ENCODE measurements at regions not wholly inside any gene's neighbourhood (a gene's known extent, or its start where the extent isn't known, plus 50 kb on each side); places are given as distances from the start of the nearest gene placed in this dataset.

DNA sequence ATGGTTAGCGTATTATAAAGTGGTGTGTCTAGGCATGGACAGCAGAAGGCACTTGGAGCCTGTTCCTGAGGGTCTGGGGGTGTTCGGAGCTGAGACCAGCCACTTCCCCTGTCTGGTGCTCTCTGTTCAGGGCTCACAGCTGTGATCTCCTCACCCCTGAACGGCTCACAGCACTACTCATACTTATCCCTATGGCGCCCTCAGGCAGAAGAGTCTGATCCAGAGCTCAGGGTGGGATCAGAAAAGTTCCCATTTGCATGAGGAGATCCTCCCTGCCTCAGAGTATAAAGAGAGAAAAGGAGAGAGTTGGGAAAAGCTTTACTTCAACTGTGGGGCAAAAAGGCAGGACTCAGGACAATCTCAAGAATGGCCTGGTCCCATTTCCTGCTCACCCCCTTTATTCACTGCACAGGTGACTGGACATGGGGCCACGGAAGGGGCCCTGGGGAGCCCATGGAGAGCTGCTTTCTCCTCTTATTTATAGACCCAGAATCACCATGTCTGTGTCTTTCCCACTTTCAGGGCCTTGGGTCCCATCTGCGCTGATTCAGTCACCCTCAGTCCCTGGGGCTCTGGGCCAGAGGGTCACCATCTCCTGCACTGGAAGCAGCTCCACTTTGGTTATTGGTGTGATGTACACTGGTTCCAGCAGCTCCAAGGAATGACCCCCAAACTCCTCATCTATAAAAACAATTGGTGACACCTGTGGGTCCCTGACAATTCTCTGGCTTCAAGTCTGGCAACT lies 97.0 kb upstream of the TOP3B start:
- H3K4me3 Mint-ChIP-seq = no peak overlapping the region
- H3K27ac Mint-ChIP-seq = no peak overlapping the region
- peaks cover 31% of the 10 kb centered on the region for H3K27me3 Mint-ChIP-seq
- DNase-seq = no peak
- ATAC-seq = no peak
- no peaks in the 10 kb centered on the region for H3K4me1 Mint-ChIP-seq
- H3K9me3 Mint-ChIP-seq = no peaks in the 10 kb centered on the region
- H3K36me3 Mint-ChIP-seq (ENCODE audit: low read depth) = no peaks in the 10 kb centered on the region

GRCh38 chr22:22078329-22078728 lies 95.7 kb upstream of the TOP3B start:
- H3K27me3 Mint-ChIP-seq = peaks cover 31% of the 10 kb centered on the region
- ATAC-seq = no peak

GRCh38 chr22:22076932-22077703 lies 94.5 kb upstream of the TOP3B start:
- Mint-ChIP-seq H3K27me3 (peaks cover 23% of the 10 kb centered on the region), H3K9me3 (no peaks in the 10 kb centered on the region), H3K4me3 (no peak overlapping the region), H3K4me1 (no peaks in the 10 kb centered on the region), H3K27ac (no peak overlapping the region), H3K36me3 (ENCODE audit: low read depth) (no peaks in the 10 kb centered on the region)
- ATAC-seq (no peak), DNase-seq (no peak)

More at GRCh38 chr22:22078329-22078728, 95.7 kb upstream of the TOP3B start:
- Mint-ChIP-seq H3K9me3 (no peaks in the 10 kb centered on the region), H3K27ac (no peak overlapping the region), H3K4me3 (no peak overlapping the region), H3K36me3 (ENCODE audit: low read depth) (no peaks in the 10 kb centered on the region), H3K4me1 (no peaks in the 10 kb centered on the region)
- DNase-seq = no peak

- Mint-ChIP-seq H3K27ac (no peak overlapping the region), H3K4me1 (no peaks in the 10 kb centered on the region), H3K9me3 (no peaks in the 10 kb centered on the region), H3K4me3 (no peak overlapping the region), H3K27me3 (peaks cover 16% of the 10 kb centered on the region), H3K36me3 (ENCODE audit: low read depth) (no peaks in the 10 kb centered on the region)
- DNase-seq (no peak), ATAC-seq (no peak)
Observed at GRCh38 chr22:22076361-22076760, 93.8 kb upstream of the TOP3B start.

- no peak overlapping the region for H3K4me3 Mint-ChIP-seq
- no peak overlapping the region for H3K27ac Mint-ChIP-seq
- ATAC-seq = no peak
- H3K36me3 Mint-ChIP-seq (ENCODE audit: low read depth) = no peaks in the 10 kb centered on the region
- DNase-seq = no peak
- peaks cover 11% of the 10 kb centered on the region for H3K27me3 Mint-ChIP-seq
- H3K9me3 Mint-ChIP-seq = no peaks in the 10 kb centered on the region
- no peaks in the 10 kb centered on the region for H3K4me1 Mint-ChIP-seq
Observed at GRCh38 chr22:22075382-22076163, 93.0 kb upstream of the TOP3B start.

DNA sequence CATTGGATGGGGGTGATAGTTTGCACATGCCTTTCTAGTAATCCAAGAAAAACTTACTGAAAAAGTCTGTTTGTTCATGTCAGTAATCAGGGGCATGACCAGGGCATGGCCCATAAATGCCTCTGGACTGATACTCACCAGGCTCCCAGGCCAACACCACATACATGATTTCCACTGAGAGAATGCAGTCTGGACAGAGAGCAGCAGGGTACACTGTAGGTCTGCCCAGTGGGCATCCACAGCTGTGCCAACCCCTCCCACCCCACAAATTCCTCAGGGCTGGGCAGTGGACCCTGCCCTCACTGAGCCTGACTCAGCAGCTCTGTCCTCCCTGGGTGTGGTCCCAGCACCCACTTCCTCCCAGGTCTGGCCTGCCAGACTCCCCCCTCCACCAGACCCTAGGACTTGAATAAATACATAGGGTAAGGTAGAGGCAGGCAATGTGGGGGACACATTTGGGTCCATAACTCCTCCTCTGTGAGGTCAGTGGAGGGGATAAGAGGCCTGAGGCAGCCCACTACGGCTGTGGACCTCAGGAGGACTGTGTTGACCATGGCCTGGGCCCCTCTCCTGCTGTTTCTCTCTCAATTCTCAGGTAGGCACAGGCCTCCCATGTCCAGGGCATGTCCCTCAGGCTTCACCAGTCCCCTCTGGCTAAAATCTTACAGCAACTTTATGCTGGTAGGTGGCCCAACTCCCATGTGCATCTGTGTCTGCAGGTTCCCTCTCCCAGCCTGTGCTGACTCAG lies 92.2 kb upstream of the TOP3B start:
- no peak overlapping the region for H3K4me3 Mint-ChIP-seq
- H3K9me3 Mint-ChIP-seq = no peaks in the 10 kb centered on the region
- peaks cover 10% of the 10 kb centered on the region for H3K27me3 Mint-ChIP-seq
- no peaks in the 10 kb centered on the region for H3K4me1 Mint-ChIP-seq
- no peak for ATAC-seq
- no peak overlapping the region for H3K27ac Mint-ChIP-seq
- no peak for DNase-seq
- no peaks in the 10 kb centered on the region for H3K36me3 Mint-ChIP-seq (ENCODE audit: low read depth)

DNA sequence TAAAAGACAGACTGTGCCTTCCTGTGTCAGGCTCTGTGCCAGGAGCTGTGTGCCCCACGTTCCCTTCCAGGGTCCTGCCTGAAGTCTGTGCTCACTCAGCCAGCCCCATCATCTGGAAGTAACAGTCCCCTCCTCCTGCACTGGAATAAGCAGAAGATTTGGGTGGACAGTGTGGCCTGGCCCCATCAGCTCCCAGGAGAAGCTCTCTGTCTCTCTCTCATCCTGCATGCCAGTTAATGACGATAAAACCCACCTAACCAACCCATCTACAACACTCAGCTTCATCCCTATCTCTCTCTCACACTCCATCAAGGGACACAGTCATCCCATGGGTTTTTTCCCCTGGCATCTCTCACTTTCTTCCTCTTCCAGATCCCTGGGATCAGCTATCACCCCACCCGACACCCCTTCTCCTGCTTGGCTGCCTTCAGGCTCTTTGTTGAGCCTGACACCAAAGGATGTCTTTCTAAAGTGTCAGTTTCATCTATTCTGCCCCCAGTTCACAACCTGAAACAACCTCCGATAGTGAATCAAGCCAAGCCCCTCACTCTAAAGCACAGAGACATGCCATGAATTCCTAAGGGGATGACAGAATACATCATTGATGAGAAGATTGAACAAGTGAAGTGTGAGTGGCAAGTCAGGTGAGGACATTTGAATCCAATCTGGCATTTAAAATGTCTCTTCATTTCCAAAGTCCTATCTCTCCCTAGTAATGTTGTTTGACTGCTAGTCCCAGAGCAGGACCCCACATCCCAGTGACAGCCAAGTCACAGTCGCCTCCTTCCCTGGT lies 91.4 kb upstream of the TOP3B start:
- no peak overlapping the region for H3K4me3 Mint-ChIP-seq
- ATAC-seq = no peak
- no peaks in the 10 kb centered on the region for H3K4me1 Mint-ChIP-seq
- H3K9me3 Mint-ChIP-seq = no peaks in the 10 kb centered on the region
- no peak overlapping the region for H3K27ac Mint-ChIP-seq
- DNase-seq = no peak
- H3K27me3 Mint-ChIP-seq = peaks cover 10% of the 10 kb centered on the region
- H3K36me3 Mint-ChIP-seq (ENCODE audit: low read depth) = no peaks in the 10 kb centered on the region

GRCh38 chr22:22072169-22072836 lies 89.7 kb upstream of the TOP3B start:
- peaks cover 6% of the 10 kb centered on the region for H3K27me3 Mint-ChIP-seq
- no peaks in the 10 kb centered on the region for H3K4me1 Mint-ChIP-seq
- no peaks in the 10 kb centered on the region for H3K36me3 Mint-ChIP-seq (ENCODE audit: low read depth)
- ATAC-seq (no peak), DNase-seq (no peak)
- no peak overlapping the region for H3K27ac Mint-ChIP-seq
- H3K9me3 Mint-ChIP-seq = no peaks in the 10 kb centered on the region
- no peak overlapping the region for H3K4me3 Mint-ChIP-seq

- Mint-ChIP-seq H3K4me1 (no peaks in the 10 kb centered on the region), H3K27me3 (peaks cover 6% of the 10 kb centered on the region), H3K36me3 (ENCODE audit: low read depth) (no peaks in the 10 kb centered on the region), H3K4me3 (no peak overlapping the region), H3K9me3 (no peaks in the 10 kb centered on the region), H3K27ac (no peak overlapping the region)
- ATAC-seq = no peak
- no peak for DNase-seq
Observed at GRCh38 chr22:22071455-22071854, 88.9 kb upstream of the TOP3B start.

DNA sequence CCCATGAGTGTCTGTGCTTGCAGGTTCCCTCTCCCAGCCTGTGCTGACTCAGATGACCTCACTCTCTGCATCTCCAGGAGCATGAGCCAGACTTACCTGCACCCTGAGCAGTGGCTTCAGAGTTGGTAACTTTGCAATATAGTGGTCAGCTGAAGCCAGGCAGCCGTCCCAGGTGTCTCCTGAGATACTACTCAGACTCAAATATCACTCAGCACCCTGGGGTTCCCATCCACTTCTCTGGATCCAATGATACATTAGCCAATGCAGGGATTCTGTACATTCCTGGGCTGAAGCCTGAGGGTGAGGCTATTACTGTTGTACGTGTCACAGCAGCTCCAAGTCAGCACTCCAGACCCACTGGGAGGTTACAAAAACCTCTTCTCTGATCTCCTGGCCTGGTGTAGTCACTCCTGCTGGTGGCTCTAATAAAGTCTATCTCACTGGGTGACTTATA lies 87.8 kb upstream of the TOP3B start:
- DNase-seq (no peak), ATAC-seq (no peak)
- Mint-ChIP-seq H3K27me3 (peaks cover 8% of the 10 kb centered on the region), H3K4me3 (no peak overlapping the region), H3K27ac (no peak overlapping the region), H3K36me3 (ENCODE audit: low read depth) (no peaks in the 10 kb centered on the region), H3K4me1 (no peaks in the 10 kb centered on the region), H3K9me3 (no peaks in the 10 kb centered on the region)

- peaks cover 4% of the 10 kb centered on the region for H3K27me3 Mint-ChIP-seq
- DNase-seq (no peak), ATAC-seq (no peak)
- no peak overlapping the region for H3K4me3 Mint-ChIP-seq
- H3K36me3 Mint-ChIP-seq (ENCODE audit: low read depth) = no peaks in the 10 kb centered on the region
- H3K4me1 Mint-ChIP-seq = no peaks in the 10 kb centered on the region
- no peaks in the 10 kb centered on the region for H3K9me3 Mint-ChIP-seq
- no peak overlapping the region for H3K27ac Mint-ChIP-seq
Observed at GRCh38 chr22:22069450-22070370, 87.1 kb upstream of the TOP3B start.

- no peak for DNase-seq
- no peak overlapping the region for H3K4me3 Mint-ChIP-seq
- ATAC-seq = no peak
- H3K4me1 Mint-ChIP-seq = no peaks in the 10 kb centered on the region
- H3K27me3 Mint-ChIP-seq = peaks cover 4% of the 10 kb centered on the region
- H3K36me3 Mint-ChIP-seq (ENCODE audit: low read depth) = no peaks in the 10 kb centered on the region
- no peak overlapping the region for H3K27ac Mint-ChIP-seq
- no peaks in the 10 kb centered on the region for H3K9me3 Mint-ChIP-seq
Observed at GRCh38 chr22:22068657-22069056, 86.1 kb upstream of the TOP3B start.

All from activated naive CD8-positive, alpha-beta T cell treated with anti-CD3 and anti-CD28 coated beads, Interleukin-2, amount 50 U/mL, for 24 hours (primary cell).